HUES6 (cell line): ENCODE measurements at regions not wholly inside any gene's neighbourhood (a gene's known extent, or its start where the extent isn't known, plus 50 kb on each side); places are given as distances from the start of the nearest gene placed in this dataset.
"Not testable (repeated sequence)": the region's sequence is repeated elsewhere in the genome, so short reads cannot be mapped to it uniquely, and the experiment has no call there.

Source experiments
- H3K27ac ChIP-seq: 2 replicates; pipeline ENCODE4 v1.7.0; 2013; ENCODE audit warnings: low read depth, mild to moderate bottlenecking, low read length, inconsistent platforms
- H3K27me3 ChIP-seq: 2 replicates; pipeline ENCODE4 v1.6.1; 2013; ENCODE audit warnings: low read length; ENCODE audit not compliant: control insufficient read depth, insufficient read depth
- H3K36me3 ChIP-seq: 2 replicates; pipeline ENCODE4 v1.6.1; 2013; ENCODE audit warnings: low read length; ENCODE audit not compliant: control insufficient read depth, insufficient read depth
- H3K4me1 ChIP-seq: 2 replicates; pipeline ENCODE4 v1.6.1; 2013; ENCODE audit warnings: low read length; ENCODE audit not compliant: control insufficient read depth, insufficient read depth
- H3K4me3 ChIP-seq: 2 replicates; pipeline ENCODE4 v1.5.1; 2013; ENCODE audit warnings: low read depth, low read length
- H3K9ac ChIP-seq: one replicate; pipeline ENCODE4 v1.6.1; 2013; ENCODE audit warnings: mild to moderate bottlenecking, low read length
- H3K9me3 ChIP-seq: 2 replicates; pipeline ENCODE4 v1.6.1; 2013; ENCODE audit warnings: low read depth, low read length; ENCODE audit not compliant: control insufficient read depth, insufficient read depth

GRCh38 chr15:95698230-95698629, 632.3 kb upstream of the NR2F2 start:
- Histone ChIP-seq H3K9me3 (peaks cover 57% of the 10 kb centered on the region), H3K9ac (no peak overlapping the region), H3K36me3 (no peaks in the 10 kb centered on the region), H3K4me1 (no peaks in the 10 kb centered on the region), H3K27ac (no peak overlapping the region), H3K4me3 (no peak overlapping the region), H3K27me3 (no peaks in the 10 kb centered on the region)

GRCh38 chr15:95698951-95699350, 631.5 kb upstream of the NR2F2 start:
- Histone ChIP-seq H3K27ac (no peak overlapping the region), H3K36me3 (no peaks in the 10 kb centered on the region), H3K4me1 (no peaks in the 10 kb centered on the region), H3K27me3 (no peaks in the 10 kb centered on the region), H3K9ac (no peak overlapping the region), H3K4me3 (no peak overlapping the region), H3K9me3 (peaks cover 50% of the 10 kb centered on the region)

DNA sequence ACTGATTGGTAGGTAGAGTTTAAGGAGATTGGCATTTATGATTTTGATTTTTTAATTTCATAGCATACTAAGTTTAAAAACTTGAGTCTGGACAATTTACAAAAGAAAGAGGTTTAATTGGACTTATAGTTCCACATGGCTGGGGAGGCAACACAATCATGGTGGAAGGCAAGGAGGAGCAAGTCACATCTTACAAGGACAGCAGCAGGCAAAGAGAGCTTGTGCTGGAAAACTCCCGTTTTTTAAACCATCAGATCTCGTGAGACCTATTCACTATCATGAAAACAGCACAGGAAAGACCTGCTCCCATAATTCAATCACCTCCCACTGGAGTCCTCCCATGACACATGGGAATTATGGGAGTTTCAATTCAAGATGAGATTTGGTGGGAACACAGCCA, 630.9 kb upstream of the NR2F2 start:
- H3K4me3 ChIP-seq: no peak overlapping the region
- no peaks in the 10 kb centered on the region for H3K4me1 ChIP-seq
- no peak overlapping the region for H3K27ac ChIP-seq
- no peaks in the 10 kb centered on the region for H3K27me3 ChIP-seq
- H3K36me3 ChIP-seq: no peaks in the 10 kb centered on the region
- H3K9me3 ChIP-seq: peaks cover 50% of the 10 kb centered on the region
- no peak overlapping the region for H3K9ac ChIP-seq

- not testable (repeated sequence) for H3K27ac ChIP-seq, H3K36me3 ChIP-seq, H3K4me3 ChIP-seq, H3K9ac ChIP-seq, H3K4me1 ChIP-seq, H3K27me3 ChIP-seq
- H3K9me3 ChIP-seq: peaks cover 43% of the 10 kb centered on the region
These were observed 629.8 kb upstream of the NR2F2 start for GRCh38 chr15:95700692-95701091.

GRCh38 chr15:95701410-95701809, 629.1 kb upstream of the NR2F2 start:
- Histone ChIP-seq H3K27me3 (no peaks in the 10 kb centered on the region), H3K4me3 (no peak overlapping the region), H3K36me3 (no peaks in the 10 kb centered on the region), H3K9ac (no peak overlapping the region), H3K4me1 (no peaks in the 10 kb centered on the region), H3K9me3 (peaks cover 43% of the 10 kb centered on the region), H3K27ac (no peak overlapping the region)

GRCh38 chr15:95709959-95710695, 620.4 kb upstream of the NR2F2 start:
- Histone ChIP-seq H3K9ac (no peak overlapping the region), H3K9me3 (no peaks in the 10 kb centered on the region), H3K36me3 (no peaks in the 10 kb centered on the region), H3K27ac (no peak overlapping the region), H3K27me3 (no peaks in the 10 kb centered on the region), H3K4me1 (no peaks in the 10 kb centered on the region), H3K4me3 (no peak overlapping the region)

- Histone ChIP-seq H3K9ac (no peak overlapping the region), H3K27me3 (no peaks in the 10 kb centered on the region), H3K36me3 (no peaks in the 10 kb centered on the region), H3K9me3 (no peaks in the 10 kb centered on the region), H3K4me3 (no peak overlapping the region), H3K4me1 (0 out of 2 replicates have a peak, but pooled peaks cover 8% of the 10 kb centered on the region), H3K27ac (no peak overlapping the region)
These were observed 617.7 kb upstream of the NR2F2 start for GRCh38 chr15:95712785-95713184.

GRCh38 chr15:95713324-95713723, 617.2 kb upstream of the NR2F2 start:
- Histone ChIP-seq H3K27ac (no peak overlapping the region), H3K36me3 (no peaks in the 10 kb centered on the region), H3K27me3 (no peaks in the 10 kb centered on the region), H3K4me3 (no peak overlapping the region), H3K9me3 (no peaks in the 10 kb centered on the region), H3K4me1 (0 out of 2 replicates have a peak, but pooled peaks cover 8% of the 10 kb centered on the region), H3K9ac (no peak overlapping the region)

DNA sequence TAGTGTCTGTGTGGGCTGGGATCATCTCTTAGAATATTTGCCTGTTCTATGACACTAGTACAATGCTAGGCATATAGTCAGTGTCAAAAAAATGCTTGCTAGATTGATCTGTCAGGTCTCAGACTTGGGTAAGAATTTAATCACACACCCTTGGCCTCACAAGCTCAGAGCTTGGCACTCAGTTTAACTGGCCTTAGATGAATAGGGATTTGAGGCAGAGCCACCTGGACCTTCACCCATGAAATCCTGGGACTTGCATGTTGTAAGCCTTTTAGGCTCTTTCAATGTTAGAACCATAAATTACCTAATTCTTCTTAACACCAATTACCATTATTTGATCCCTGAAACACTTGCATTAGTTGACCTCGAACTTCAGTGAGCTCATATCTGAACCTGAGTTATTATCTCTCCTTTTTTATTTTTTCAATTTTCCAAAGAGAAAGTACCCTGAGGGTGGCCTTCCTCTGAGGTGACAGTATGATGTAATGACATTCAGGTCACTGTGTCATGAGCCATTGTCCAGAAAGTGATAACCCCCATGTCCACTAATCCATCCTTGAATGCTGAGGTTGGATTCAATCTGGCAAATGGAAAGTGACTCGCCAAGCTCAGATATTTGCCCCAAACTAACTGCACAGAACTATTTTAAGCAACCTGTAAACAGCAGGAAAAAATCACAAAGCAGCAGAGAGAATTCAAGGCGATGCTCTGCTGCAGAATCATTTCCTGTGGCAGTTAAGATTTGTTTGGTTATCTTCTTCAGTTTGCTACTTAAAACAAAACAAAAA, 615.2 kb upstream of the NR2F2 start:
- Histone ChIP-seq H3K4me3 (no peak overlapping the region), H3K9me3 (no peaks in the 10 kb centered on the region), H3K27ac (no peak overlapping the region), H3K36me3 (no peaks in the 10 kb centered on the region), H3K9ac (no peak overlapping the region), H3K4me1 (0 out of 2 replicates have a peak, but pooled peaks cover 8% of the 10 kb centered on the region), H3K27me3 (no peaks in the 10 kb centered on the region)

DNA sequence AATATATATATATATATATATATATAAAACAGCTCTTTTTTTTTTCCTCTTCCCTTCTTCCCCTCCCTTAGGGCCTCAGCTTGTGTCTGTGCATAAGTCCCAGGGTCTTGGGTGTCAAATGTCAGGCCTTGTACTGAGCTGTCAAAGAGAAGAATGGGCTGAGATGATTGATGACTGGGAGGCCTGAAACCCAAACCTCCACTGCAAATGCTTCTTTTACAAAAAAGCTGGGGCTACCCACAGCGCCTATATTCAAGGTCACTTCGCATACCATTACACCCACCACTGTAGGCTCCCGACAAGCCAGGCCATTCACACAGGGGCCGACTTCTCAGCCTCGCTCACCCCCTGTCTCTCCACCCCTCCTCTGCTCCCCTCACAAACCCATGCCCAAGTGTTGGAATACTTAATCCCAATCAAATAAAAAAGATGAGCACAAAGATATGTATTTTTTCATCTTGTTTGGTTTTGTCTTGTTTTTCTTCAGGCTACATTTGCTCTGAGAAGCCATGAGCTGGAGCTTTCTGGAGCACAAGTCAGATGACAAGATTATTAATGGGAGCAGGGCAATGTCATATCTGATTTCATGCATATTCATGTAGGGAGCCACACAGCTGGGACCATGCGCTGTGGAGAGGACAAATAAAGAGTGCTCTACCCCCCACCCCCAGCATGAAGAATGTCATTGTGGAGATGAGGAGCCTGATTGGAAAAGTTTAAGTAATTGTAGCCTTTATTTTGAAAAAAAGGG, 614.4 kb upstream of the NR2F2 start:
- H3K9me3 ChIP-seq: no peaks in the 10 kb centered on the region
- H3K27me3 ChIP-seq: no peaks in the 10 kb centered on the region
- no peaks in the 10 kb centered on the region for H3K36me3 ChIP-seq
- no peak overlapping the region for H3K9ac ChIP-seq
- H3K4me1 ChIP-seq: 0 out of 2 replicates have a peak, but pooled peaks cover 8% of the 10 kb centered on the region
- H3K27ac ChIP-seq: no peak overlapping the region
- H3K4me3 ChIP-seq: no peak overlapping the region

DNA sequence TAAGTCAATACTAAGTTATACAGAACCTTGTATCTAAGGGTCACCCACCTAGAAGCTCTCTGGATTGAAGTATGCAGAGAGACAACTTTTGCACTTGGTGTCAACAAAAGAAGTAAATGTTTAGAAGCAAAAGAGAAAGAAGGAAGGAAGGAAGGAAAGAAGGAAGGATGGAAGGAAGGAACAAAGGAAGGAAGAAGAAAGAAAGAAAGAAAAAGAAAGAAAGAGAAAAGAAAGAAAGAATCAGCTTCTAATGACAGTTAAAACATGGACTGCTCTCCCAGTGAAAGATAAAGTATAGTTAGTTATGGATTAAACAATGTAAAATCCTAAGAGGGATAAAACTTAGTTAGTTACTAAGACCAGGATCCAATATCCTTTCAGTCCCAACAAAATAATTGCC, 613.8 kb upstream of the NR2F2 start:
- H3K4me3 ChIP-seq: no peak overlapping the region
- no peak overlapping the region for H3K9ac ChIP-seq
- H3K27ac ChIP-seq: no peak overlapping the region
- H3K27me3 ChIP-seq: no peaks in the 10 kb centered on the region
- no peaks in the 10 kb centered on the region for H3K36me3 ChIP-seq
- 0 out of 2 replicates have a peak, but pooled peaks cover 8% of the 10 kb centered on the region for H3K4me1 ChIP-seq
- no peaks in the 10 kb centered on the region for H3K9me3 ChIP-seq
